ENCODE measurements at regions not wholly inside any gene's neighbourhood (a gene's known extent, or its start where the extent isn't known, plus 50 kb on each side); places are given as distances from the start of the nearest gene placed in this dataset.
A peak's percentile ranks its signal among the peaks of the same experiment; 100 is the strongest.

DNA sequence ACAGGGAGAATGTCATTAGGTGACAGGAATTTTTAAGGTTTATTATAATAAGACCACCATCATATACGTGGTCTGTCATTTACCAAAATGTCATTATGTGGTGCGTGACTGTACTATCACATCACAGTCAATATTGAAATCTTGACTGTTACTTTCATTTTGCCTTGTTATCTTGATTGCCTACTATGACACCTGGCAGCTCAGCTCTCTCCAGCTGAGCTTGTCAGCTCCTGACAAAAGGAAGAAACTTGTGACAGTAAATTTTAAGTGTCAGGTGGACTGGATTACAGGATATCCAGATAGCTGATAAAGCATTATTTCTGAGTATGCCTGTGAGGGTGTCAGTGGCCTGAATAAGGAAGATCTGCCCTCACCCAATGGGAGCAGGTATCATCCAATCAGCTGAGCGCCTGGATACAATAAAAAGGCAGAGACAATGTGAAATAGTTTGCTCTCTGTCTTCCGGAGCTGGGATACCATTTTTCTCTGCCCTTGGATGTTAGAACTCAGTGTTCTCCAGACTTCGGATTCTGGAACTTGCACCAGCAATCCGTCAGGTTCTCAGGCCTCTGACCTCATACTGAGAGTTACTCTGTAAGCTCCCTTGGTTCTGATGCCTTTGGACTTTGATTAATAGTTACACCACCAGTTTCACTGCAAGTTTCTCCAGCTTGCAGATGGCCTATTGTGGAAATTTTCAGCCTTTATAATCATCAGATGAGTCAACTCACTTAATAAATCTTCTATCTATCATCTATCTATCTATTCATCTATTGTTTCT, 1454.7 kb upstream of the IGFBP7 start:
- peak in 1 of 4 donors; percentile 1 for DNase-seq (ENCODE audit: low read depth in 4 of 4, low spot score in 3 of 4)

GRCh38 chr4:58561170-58561569, 1451.0 kb upstream of the IGFBP7 start:
- DNase-seq (ENCODE audit: low read depth in 4 of 4, low spot score in 3 of 4) = no peak

GRCh38 chr4:58560736-58561135, 1450.6 kb upstream of the IGFBP7 start:
- DNase-seq (ENCODE audit: low read depth in 4 of 4, low spot score in 3 of 4) = no peak

DNA sequence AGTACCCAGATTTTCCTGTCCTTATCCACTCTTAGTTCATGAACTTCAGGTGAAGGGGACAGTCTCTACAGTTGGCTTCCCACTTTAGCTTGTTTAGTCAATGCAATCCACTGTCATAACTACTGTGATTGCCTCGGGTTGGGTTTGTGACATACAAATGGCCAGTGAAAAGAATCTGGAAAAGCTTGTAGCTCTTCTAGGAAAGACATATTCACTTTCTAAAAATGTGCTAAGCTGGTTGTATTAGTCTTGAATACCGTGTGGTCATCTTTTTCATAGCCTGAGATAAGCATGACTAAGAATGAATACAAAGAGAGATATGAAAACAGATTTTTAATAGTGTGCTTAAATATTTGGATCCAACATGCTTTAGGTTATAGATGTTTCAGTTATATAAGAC, 1443.5 kb upstream of the IGFBP7 start:
- DNase-seq (ENCODE audit: low read depth in 4 of 4, low spot score in 3 of 4) = no peak

GRCh38 chr4:58553031-58553430, 1442.8 kb upstream of the IGFBP7 start:
- no peak for DNase-seq (ENCODE audit: low read depth in 4 of 4, low spot score in 3 of 4)

DNA sequence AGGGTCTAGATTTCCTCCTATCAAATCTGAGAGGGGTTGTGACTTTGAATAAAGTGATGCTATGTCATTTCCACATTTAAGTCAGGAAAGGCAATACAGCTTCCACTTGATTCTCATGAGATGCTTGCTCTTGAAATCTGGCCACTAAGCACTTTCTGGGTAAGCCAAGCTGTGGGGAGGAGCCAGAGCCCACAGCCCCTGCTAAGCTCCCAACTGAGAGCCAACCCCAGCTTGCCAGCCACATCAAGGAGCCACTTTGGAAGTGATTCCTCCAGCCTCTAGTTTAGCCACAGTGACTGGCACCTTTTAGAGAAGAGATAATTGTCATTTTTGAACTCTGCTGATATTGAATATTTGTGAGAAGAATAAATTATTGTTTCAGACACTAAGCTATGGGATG, 1441.5 kb upstream of the IGFBP7 start:
- DNase-seq (ENCODE audit: low read depth in 4 of 4, low spot score in 3 of 4) = no peak

DNA sequence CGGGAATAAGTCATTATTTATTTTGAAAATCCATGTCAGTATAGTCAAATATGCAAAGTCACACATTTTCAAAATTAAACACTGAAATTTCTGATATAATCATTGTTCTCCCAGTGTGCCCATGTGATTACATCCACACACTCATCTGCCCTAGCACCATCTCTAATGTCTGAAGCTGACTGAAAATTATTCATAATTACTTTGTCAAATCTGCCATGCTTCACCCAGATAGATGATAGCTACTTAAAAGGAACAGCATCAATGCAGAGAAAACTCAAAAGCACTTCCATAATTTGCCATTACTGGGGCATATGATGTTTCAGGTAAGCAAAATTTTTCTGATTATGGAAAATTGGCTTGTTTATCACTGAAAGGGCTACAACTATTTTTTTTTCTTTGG, 1433.3 kb upstream of the IGFBP7 start:
- DNase-seq (ENCODE audit: low read depth in 4 of 4, low spot score in 3 of 4) = no peak

DNA sequence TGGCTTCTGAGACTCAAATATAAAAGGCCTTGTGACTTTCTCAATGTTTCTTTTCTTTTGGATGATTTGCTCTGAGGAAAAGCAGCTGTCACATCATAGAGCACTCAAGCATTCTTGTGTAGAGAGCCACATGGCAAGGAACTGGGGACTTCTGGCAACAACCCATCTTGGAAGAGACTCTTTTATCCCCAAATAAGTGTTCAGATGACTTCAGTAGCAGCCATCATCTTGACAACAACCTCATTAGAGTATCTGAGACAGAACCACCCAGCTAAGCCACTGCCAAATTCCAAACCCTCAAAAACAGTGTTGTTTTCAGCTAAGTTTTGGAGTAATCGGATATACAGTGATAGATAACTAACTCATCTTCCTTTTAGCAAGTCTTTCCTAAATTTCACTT, 1431.7 kb upstream of the IGFBP7 start:
- DNase-seq (ENCODE audit: low read depth in 4 of 4, low spot score in 3 of 4) = no peak

- DNase-seq (ENCODE audit: low read depth in 4 of 4, low spot score in 3 of 4) = no peak
Measured at GRCh38 chr4:58522765-58523382, 1412.7 kb upstream of the IGFBP7 start.

DNA sequence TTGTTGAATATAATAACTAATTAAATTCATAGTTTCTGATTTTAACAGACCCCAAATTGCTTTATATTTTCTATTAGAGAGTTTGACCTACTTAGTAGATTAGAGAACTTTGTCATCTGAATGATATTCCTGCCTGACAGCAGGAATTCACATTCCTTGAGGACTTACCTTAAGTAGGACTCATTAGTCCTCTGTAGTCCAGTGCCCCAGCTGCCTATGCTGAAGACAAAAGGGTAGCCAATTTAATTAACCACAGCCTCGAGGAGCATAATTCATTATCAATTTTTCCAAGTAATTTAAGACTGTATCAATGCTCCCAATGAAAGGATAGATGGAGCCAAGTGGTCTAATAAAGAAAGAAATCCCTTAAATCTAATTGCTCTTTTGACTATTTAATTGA, 1405.0 kb upstream of the IGFBP7 start:
- no peak for DNase-seq (ENCODE audit: low read depth in 4 of 4, low spot score in 3 of 4)

DNA sequence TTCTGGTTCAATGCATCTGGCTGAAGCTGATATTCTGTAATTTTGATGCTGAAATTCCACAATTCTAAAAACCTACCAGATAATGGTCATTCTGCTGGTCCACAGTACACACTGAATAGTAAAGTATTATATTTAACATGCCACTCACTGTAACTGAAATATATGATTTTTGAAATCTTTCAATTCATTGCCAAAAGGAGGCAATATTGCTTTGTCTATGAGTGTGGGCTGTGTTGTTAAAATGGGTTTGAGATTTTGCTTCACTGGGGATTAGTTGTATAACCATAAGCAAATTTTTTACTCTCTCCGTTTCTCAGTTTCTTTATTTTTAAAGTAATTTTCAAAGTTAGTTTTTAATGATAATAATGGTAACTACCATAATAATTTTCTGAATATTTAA, 1404.1 kb upstream of the IGFBP7 start:
- no peak for DNase-seq (ENCODE audit: low read depth in 4 of 4, low spot score in 3 of 4)

GRCh38 chr4:58510652-58511051, 1400.5 kb upstream of the IGFBP7 start:
- no peak for DNase-seq (ENCODE audit: low read depth in 4 of 4, low spot score in 3 of 4)

GRCh38 chr4:58507079-58507478, 1396.9 kb upstream of the IGFBP7 start:
- DNase-seq (ENCODE audit: low read depth in 4 of 4, low spot score in 3 of 4) = no peak

DNA sequence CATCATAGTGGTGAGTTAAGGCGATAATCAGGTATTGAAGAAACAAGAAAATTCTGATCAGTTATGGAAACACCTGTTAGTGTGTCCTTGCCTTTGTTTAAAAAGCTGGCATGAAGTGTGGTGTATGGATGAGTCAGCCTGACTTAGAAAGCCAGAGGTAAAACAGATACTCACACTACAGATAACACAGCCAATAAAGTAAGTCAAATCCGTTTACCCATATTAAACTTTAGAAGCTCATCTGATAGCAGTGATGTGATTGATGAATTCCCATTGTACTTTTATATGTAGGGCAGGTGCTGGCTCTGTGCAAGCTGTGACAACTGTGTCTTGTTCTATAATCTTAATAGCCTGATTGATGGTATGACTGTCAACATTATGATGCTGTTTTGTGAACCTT, 1392.7 kb upstream of the IGFBP7 start:
- DNase-seq (ENCODE audit: low read depth in 4 of 4, low spot score in 3 of 4) = no peak

GRCh38 chr4:58499182-58499581, 1389.0 kb upstream of the IGFBP7 start:
- no peak for DNase-seq (ENCODE audit: low read depth in 4 of 4, low spot score in 3 of 4)

DNA sequence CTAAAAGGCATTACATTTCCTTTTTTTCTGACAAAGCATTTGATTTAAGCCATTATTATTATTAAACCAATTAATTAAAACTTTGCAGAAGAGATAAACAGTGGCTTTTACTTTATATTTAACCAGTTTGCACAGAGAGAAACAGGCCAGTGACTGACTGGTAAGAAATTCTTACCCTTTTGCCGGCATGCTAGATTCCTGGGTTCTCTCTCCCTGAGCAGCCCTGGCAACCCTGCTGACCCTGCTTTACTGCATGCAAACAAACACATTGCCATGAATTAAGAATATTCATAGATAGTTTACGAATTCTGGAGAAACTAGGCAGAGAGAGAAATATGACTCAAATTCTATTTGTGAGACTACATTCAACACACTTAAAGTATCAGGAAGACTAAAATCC, 1381.4 kb upstream of the IGFBP7 start:
- DNase-seq (ENCODE audit: low read depth in 4 of 4, low spot score in 3 of 4) = no peak

DNA sequence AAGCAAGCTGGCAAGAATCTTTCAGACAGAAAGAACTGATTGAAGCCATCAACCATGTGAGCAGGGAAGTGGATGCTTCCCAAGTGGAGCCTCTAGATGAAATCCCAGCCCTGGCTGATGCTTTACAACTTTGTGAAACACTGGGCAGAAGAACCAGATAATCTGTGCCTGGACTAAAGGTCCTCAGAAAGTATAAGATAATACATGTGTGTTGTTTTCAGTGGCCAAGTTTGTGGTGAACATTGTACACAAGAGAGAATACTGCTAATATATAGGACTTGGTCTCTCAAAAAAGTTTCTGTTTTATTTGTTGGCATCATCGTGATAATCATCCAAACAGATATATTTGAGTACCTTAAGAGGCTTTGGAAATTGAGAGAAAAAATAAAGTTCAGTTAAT, 1367.8 kb upstream of the IGFBP7 start:
- no peak for DNase-seq (ENCODE audit: low read depth in 4 of 4, low spot score in 3 of 4)

DNA sequence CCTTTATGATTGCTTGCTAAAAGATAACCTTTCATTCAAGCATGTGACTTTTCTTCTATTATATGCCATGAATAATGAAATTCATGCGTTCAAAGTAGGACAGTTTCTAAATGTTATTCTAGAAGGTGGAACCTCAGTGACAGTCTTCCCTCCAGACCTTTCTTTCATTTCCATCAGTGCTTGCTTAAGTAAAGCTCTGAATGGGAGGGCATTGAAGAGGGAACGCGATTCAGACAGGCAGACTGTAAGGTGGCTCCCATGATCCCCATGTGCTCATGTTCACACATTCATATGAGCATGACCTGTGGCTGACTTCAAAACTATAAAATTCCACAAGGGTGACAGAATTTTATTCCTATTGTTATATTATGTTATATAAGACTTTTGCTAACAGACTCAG, 1367.3 kb upstream of the IGFBP7 start:
- DNase-seq (ENCODE audit: low read depth in 4 of 4, low spot score in 3 of 4) = no peak

DNA sequence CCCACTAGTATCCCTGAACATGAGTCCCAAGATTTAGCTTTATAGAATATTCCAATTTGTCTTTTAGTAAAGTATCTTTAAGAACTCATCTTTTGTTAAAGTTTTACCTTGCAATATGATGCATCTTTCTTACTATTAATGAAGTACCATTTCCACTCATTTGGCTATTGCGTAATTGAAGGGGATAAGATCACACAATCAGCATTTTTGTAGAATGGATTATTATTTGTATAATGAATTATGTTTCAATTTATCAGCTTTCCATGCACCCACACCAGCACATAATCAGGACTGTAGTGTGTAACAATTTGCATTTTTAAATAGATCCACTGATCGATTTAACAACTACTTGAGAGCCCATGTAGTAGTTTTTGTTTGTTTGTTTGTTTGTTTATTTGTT, 1364.9 kb upstream of the IGFBP7 start:
- no peak for DNase-seq (ENCODE audit: low read depth in 4 of 4, low spot score in 3 of 4)

DNA sequence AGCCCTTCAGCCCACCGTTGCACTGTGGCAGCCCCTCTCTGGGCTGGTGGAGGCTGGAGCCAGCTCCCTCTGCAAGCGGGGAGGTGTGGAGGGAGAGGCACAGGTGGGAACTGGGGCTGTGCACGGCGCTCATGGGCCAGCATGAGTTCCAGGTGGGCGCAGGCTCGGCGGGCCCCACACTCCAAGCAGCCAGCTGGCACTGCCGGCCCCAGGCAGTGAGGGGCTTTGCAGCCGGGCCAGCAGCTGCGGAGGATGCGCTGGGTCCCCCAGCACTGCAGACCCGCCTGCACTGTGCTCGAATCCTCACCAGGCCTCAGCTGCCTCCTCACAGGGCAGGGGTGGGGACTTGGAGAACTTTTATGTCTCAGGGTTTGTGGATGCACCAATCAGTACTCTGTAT, 1354.8 kb upstream of the IGFBP7 start:
- DNase-seq (ENCODE audit: low read depth in 4 of 4, low spot score in 3 of 4) = no peak

- no peak for DNase-seq (ENCODE audit: low read depth in 4 of 4, low spot score in 3 of 4)
Measured at GRCh38 chr4:58456727-58457384, 1346.7 kb upstream of the IGFBP7 start.

- no peak for DNase-seq (ENCODE audit: low read depth in 4 of 4, low spot score in 3 of 4)
Measured at GRCh38 chr4:58453956-58454355, 1343.8 kb upstream of the IGFBP7 start.

Measured in right renal pelvis (tissue), 4 donors.